ENCODE measurements at regions not wholly inside any gene's neighbourhood (a gene's known extent, or its start where the extent isn't known, plus 50 kb on each side); places are given as distances from the start of the nearest gene placed in this dataset.

- TF ChIP-seq STAT1 (IDR thresholded peaks at IDR 0.05; ENCODE audit: unreplicated experiment) (no peak), JUNB (IDR thresholded peaks at IDR 0.05; ENCODE audit: unreplicated experiment) (no peak), EZH2 (IDR thresholded peaks at IDR 0.05; ENCODE audit: low read depth, unreplicated experiment) (no peak), CREB1 (CRISPR knock-in tag; IDR thresholded peaks at IDR 0.05; ENCODE audit: low read depth) (no peak), EZH2phosphoT487 (IDR thresholded peaks at IDR 0.05; ENCODE audit: unreplicated experiment) (no peak), ZNF331 (CRISPR knock-in tag; IDR thresholded peaks at IDR 0.05; ENCODE audit: low read depth) (no peak), ZNF114 (CRISPR knock-in tag; IDR thresholded peaks at IDR 0.05) (no peak), POLR2AphosphoS5 (IDR thresholded peaks at IDR 0.05; ENCODE audit: low read depth) (no peak), ZNF462 (CRISPR knock-in tag; IDR thresholded peaks at IDR 0.05) (no peak), NANOG (IDR thresholded peaks at IDR 0.05; ENCODE audit: borderline replicate concordance) (no peak)
- TF ChIP-seq, protein P1, sequence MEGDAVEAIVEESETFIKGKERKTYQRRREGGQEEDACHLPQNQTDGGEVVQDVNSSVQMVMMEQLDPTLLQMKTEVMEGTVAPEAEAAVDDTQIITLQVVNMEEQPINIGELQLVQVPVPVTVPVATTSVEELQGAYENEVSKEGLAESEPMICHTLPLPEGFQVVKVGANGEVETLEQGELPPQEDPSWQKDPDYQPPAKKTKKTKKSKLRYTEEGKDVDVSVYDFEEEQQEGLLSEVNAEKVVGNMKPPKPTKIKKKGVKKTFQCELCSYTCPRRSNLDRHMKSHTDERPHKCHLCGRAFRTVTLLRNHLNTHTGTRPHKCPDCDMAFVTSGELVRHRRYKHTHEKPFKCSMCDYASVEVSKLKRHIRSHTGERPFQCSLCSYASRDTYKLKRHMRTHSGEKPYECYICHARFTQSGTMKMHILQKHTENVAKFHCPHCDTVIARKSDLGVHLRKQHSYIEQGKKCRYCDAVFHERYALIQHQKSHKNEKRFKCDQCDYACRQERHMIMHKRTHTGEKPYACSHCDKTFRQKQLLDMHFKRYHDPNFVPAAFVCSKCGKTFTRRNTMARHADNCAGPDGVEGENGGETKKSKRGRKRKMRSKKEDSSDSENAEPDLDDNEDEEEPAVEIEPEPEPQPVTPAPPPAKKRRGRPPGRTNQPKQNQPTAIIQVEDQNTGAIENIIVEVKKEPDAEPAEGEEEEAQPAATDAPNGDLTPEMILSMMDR (conservative IDR thresholded peaks at IDR 0.05; ENCODE audit: low read depth in 2 of 2), result no peak
- TF ChIP-seq, protein P2, sequence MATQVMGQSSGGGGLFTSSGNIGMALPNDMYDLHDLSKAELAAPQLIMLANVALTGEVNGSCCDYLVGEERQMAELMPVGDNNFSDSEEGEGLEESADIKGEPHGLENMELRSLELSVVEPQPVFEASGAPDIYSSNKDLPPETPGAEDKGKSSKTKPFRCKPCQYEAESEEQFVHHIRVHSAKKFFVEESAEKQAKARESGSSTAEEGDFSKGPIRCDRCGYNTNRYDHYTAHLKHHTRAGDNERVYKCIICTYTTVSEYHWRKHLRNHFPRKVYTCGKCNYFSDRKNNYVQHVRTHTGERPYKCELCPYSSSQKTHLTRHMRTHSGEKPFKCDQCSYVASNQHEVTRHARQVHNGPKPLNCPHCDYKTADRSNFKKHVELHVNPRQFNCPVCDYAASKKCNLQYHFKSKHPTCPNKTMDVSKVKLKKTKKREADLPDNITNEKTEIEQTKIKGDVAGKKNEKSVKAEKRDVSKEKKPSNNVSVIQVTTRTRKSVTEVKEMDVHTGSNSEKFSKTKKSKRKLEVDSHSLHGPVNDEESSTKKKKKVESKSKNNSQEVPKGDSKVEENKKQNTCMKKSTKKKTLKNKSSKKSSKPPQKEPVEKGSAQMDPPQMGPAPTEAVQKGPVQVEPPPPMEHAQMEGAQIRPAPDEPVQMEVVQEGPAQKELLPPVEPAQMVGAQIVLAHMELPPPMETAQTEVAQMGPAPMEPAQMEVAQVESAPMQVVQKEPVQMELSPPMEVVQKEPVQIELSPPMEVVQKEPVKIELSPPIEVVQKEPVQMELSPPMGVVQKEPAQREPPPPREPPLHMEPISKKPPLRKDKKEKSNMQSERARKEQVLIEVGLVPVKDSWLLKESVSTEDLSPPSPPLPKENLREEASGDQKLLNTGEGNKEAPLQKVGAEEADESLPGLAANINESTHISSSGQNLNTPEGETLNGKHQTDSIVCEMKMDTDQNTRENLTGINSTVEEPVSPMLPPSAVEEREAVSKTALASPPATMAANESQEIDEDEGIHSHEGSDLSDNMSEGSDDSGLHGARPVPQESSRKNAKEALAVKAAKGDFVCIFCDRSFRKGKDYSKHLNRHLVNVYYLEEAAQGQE (IDR thresholded peaks at IDR 0.05; ENCODE audit: unreplicated experiment), result no peak
- TF ChIP-seq, protein P3, sequence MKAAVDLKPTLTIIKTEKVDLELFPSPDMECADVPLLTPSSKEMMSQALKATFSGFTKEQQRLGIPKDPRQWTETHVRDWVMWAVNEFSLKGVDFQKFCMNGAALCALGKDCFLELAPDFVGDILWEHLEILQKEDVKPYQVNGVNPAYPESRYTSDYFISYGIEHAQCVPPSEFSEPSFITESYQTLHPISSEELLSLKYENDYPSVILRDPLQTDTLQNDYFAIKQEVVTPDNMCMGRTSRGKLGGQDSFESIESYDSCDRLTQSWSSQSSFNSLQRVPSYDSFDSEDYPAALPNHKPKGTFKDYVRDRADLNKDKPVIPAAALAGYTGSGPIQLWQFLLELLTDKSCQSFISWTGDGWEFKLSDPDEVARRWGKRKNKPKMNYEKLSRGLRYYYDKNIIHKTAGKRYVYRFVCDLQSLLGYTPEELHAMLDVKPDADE (IDR thresholded peaks at IDR 0.05), result no peak
- Histone ChIP-seq H3K4me1 (ENCODE audit: insufficient read depth) (no peaks in the 10 kb centered on the region), H3F3A (replicated peaks; ENCODE audit: low read depth) (no peaks in the 10 kb centered on the region), H3K4me2 (no peak overlapping the region), H2AFZ (no peak overlapping the region), H3K36me3 (ENCODE audit: insufficient read depth) (no peaks in the 10 kb centered on the region), H4K20me1 (replicated peaks; ENCODE audit: insufficient read depth) (no peaks in the 10 kb centered on the region), H3K9me2 (ENCODE audit: insufficient read depth) (no peaks in the 10 kb centered on the region), H3K27me3 (ENCODE audit: insufficient read depth) (no peaks in the 10 kb centered on the region), H3K4me3 (no peak overlapping the region), H3K27ac (ENCODE audit: low read depth) (no peak overlapping the region), H3K79me2 (replicated peaks; ENCODE audit: insufficient read depth) (no peaks in the 10 kb centered on the region)
- Mint-ChIP-seq H3K27ac (no peak overlapping the region), H3K9me3 (peaks cover 15% of the 10 kb centered on the region; the same call in 2 of the 3 replicates), H3K4me1 (no peaks in the 10 kb centered on the region), H3K36me3 (ENCODE audit: low read depth) (no peaks in the 10 kb centered on the region; the same call in 2 of the 3 replicates), H3K4me3 (no peak overlapping the region), H3K27me3 (ENCODE audit: insufficient read depth, low read depth, poor library complexity) (no peaks in the 10 kb centered on the region)
- ATAC-seq (no peak), DNase-seq (ENCODE audit: low spot score) (no peak)
These were observed 78.8 kb upstream of the COMTD1 start for GRCh38 chr10:75314570-75314969.
